GM12865 (cell line): ENCODE measurements at regions not wholly inside any gene's neighbourhood (a gene's known extent, or its start where the extent isn't known, plus 50 kb on each side); places are given as distances from the start of the nearest gene placed in this dataset.

Experiments
- DNase-seq: peaks from one replicate; pipeline ENCODE4 v3.0.0; 2010; ENCODE audit warnings: low read depth
- H3K4me3 ChIP-seq: 2 replicates; pipeline ENCODE4 v1.5.1; 2011; ENCODE audit warnings: mild to moderate bottlenecking, low read depth, low read length, control low read depth
- TF ChIP-seq, protein P1 (sequence below): IDR thresholded peaks from 2 replicates; pipeline ENCODE4 v1.5.1; 2011; ENCODE audit warnings: low read length, control low read depth, low read depth, inconsistent platforms; ENCODE audit not compliant: insufficient read depth; ENCODE audit errors: missing control alignments

DNA sequence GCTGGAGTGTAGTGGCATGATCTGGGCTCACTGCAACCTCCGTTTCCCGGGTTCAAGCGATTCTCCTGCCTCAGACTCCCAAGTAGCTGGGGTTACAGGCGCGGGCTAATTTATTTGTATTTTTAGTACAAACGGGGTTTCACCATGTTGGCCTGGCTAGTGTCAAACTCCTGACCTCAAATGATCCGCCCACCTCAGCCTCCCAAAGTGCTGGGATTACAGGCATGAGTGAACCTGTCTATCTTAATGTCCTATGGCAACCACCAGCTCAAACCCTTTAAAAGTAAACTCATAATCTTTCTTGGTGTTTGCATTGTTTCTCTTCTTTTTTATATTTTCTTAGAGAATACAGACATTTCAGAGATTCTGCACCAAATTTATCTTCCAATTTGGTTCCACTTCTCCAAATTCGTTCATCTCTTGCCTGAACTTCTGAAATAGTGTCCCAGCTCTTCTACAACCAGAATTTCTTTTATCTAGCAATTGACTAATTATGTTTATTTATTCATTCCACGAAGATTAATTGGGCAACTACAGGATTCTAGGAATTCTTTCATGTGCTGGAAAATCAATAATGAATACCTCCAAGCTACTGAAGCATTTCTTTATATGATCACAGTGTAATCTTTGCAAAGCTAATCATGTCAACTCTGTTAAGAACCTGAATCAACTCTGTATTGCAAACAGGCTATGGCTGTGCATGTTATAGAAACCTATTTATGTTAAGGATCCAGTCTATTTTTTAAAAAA is 60.0 kb upstream of the TYRP1 start:
- no peak for DNase-seq
- TF ChIP-seq, protein P1, sequence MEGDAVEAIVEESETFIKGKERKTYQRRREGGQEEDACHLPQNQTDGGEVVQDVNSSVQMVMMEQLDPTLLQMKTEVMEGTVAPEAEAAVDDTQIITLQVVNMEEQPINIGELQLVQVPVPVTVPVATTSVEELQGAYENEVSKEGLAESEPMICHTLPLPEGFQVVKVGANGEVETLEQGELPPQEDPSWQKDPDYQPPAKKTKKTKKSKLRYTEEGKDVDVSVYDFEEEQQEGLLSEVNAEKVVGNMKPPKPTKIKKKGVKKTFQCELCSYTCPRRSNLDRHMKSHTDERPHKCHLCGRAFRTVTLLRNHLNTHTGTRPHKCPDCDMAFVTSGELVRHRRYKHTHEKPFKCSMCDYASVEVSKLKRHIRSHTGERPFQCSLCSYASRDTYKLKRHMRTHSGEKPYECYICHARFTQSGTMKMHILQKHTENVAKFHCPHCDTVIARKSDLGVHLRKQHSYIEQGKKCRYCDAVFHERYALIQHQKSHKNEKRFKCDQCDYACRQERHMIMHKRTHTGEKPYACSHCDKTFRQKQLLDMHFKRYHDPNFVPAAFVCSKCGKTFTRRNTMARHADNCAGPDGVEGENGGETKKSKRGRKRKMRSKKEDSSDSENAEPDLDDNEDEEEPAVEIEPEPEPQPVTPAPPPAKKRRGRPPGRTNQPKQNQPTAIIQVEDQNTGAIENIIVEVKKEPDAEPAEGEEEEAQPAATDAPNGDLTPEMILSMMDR: no peak
- H3K4me3 ChIP-seq: no peak overlapping the region

DNA sequence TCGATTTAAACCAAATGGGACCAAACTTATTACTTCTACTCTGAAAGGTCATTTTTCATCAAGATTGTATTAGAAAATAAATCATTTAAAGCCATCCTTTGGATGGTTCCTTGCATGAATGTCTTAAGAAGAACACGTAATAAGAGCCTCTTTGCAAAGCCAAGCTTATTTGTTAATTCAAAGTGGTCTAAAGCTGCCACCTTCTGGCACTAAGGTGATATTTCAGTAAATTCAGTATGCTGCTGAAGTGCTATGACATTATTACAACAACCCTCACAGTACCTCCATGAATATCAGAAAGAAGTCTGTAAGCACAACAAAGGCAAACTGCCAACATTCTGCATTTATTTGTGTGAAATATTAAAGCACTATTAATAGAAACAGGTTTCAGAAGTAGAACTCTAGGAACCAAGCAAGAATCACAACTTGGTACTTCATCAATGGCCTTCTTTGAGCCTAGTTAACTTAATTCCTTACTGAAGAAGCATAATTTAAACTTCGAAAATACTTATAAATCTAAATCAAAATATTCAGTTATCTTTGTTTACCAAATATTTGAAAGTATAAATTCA is 53.1 kb upstream of the TYRP1 start:
- peak; percentile 35 for DNase-seq

DNA sequence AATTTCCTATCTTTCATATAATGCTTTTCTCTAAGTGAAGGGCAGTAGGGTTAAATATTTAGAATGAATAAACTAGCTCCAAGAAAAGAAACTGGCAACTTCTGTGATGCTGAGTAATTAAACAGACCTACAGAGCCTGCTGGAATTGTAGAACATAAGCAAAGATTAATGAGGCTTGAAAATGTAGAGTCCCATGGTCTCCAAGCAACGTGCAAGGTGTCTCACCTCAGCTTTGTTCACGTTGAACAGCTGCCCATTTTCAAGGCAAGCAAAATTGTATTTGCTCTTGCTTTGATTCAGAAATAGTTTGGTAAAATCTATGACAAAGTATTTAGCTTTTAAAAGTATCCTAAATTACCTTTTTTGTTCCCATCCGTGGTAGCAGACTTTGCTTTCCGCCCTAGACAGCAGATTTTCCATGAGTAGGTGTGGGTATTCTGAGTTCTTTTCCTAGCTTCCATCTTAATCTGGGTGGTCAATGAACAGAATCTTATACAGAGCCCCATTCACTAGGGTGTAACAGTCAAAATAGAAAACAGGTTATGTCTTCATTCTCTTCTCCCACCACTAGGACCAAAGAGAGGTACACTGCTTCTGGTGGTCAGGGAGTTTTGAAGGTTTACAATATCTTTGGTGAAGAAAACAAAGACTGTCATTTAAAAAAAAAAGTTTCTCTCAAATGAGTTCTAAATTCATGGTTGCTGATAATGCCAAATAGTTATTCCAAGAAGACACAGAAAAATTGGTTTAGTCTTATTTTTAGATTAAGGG is 52.1 kb upstream of the TYRP1 start:
- no peak overlapping the region for H3K4me3 ChIP-seq
- TF ChIP-seq, protein P1: no peak
- no peak for DNase-seq

More for the DNA sequence above, 53.1 kb upstream of the TYRP1 start:
- no peak overlapping the region for H3K4me3 ChIP-seq
- TF ChIP-seq, protein P1: peak; percentile 20
